SHP77 (cell line): ENCODE measurements at regions not wholly inside any gene's neighbourhood (a gene's known extent, or its start where the extent isn't known, plus 50 kb on each side); places are given as distances from the start of the nearest gene placed in this dataset.

ENCODE experiments used
- DNase-seq, 2 experiments: peaks; one replicate each; lab custom pipeline; 2025; lab: John Stamatoyannopoulos, UW

DNA sequence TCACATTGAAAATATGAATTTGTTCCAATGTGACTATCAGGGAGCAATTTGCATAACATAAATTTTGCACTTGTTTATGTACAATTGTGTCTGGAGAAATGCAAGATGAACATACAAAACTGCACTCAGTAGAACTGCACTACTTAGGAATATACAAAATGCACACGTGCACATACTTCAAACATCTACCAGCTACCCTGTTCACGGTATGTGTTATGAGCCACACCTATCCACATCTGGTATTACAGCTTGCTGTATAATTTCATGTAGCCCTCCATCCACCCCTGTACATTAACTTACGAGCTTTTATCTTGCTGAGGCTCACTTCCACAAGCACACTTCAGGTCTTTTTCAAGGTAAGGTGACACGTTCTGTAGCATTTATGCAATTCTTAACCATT, 373.5 kb upstream of the ZEB2 start:
- no peak for DNase-seq

- DNase-seq, result no peak
Observed at GRCh38 chr2:144890828-144891227, 370.9 kb upstream of the ZEB2 start.

GRCh38 chr2:144889348-144889747, 369.4 kb upstream of the ZEB2 start:
- DNase-seq, result no peak

GRCh38 chr2:144886862-144887261, 366.9 kb upstream of the ZEB2 start:
- no peak for DNase-seq

GRCh38 chr2:144877893-144878292, 358.0 kb upstream of the ZEB2 start:
- no peak for DNase-seq

- DNase-seq, result no peak
Observed at GRCh38 chr2:144876013-144876412, 356.1 kb upstream of the ZEB2 start.

GRCh38 chr2:144875290-144875969, 355.5 kb upstream of the ZEB2 start:
- no peak for DNase-seq

GRCh38 chr2:144865670-144866069, 345.8 kb upstream of the ZEB2 start:
- no peak for DNase-seq

DNA sequence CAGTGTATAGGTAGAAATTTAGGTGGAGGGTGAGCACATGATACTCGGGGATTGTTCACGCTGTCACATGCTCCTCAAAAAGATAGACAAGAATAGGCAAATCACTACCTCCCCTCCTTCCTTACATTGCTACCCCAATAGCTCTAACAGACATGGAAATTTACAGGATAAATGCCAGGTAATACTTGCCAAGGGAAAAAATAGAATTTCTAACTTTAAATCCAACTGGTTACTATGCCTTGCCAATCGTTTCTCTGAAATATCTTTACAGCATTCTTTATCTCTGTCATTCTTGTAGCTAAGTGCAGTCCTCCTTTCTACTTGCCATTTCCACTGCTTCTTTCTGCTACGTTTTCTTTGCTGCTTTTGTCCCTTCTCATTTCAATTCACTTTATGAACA, 339.8 kb upstream of the ZEB2 start:
- no peak for DNase-seq

GRCh38 chr2:144858211-144858610, 338.3 kb upstream of the ZEB2 start:
- no peak for DNase-seq

DNA sequence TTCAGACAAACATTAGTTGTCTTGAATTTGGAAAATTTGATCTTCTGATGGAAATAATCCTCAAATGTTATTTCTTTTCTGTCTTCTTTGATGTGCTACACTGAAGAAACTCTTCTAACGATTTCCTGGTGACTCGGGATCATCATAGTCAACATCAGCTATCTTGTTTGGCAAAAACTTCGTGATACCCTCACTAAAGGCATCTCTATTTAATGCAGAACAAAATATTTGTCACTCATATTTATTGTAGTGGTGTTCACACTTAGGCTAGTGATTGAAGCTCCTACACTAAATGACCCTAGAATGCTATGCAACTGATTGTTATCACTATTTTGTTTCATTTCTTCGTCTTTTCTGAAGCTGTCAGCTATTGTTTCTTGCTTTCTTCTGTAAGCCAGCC, 334.7 kb upstream of the ZEB2 start:
- no peak for DNase-seq

DNA sequence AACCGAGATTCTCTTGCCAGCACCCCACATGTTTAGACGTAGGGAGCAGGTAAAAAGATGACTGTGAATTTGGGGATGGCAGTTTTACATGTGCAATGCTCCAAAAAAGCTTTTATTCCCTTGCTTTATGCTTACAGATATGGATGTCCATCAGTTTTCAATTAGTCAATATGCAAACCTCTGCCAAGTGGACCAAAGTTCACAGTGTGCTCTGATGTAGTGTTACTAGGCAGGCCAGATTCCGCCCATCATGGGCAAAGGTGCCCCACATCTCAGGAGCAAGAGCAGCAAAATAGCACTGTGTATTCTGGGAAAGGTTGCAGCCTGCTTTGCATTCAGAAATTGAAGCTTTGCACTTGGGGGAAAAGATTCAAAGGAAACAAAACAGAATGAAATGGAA, 329.7 kb upstream of the ZEB2 start:
- DNase-seq, result no peak

GRCh38 chr2:144848423-144848822, 328.5 kb upstream of the ZEB2 start:
- no peak for DNase-seq

- no peak for DNase-seq
Observed at GRCh38 chr2:144847347-144848080, 327.6 kb upstream of the ZEB2 start.

DNA sequence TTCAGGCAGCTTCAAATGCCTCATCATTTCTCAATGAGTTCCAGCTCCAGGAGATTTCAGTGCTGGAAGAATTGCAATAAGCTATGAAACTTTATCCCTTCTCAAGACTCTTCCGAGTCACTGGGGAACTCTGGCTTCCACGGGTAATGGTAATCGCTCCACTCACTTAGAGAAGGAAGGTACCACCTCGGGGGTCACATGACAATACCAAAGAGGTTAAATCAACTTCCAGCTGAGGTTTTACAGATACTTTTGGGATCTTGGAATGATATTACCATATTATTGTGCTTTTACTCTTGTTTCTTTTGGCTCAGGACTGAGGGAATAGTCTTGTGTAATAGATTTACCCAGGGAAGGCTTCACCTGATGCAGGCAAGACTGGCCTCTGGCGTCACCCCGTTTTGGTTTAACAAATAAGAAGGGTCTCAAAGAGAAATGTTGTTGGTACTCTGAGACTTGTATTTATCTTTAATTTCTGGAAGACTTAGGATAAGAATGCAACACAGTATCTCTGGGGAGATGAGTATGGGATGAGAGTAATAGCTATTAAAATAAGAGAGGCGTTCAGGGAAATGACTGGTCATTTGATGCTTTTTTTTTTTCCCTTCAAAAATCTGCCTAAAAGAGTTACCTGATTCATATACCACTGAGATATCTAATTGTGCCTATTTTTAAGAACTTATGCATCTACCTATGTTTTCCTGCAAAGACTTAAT, 316.9 kb upstream of the ZEB2 start:
- DNase-seq, result no peak

GRCh38 chr2:144835634-144836350, 315.9 kb upstream of the ZEB2 start:
- no peak for DNase-seq

DNA sequence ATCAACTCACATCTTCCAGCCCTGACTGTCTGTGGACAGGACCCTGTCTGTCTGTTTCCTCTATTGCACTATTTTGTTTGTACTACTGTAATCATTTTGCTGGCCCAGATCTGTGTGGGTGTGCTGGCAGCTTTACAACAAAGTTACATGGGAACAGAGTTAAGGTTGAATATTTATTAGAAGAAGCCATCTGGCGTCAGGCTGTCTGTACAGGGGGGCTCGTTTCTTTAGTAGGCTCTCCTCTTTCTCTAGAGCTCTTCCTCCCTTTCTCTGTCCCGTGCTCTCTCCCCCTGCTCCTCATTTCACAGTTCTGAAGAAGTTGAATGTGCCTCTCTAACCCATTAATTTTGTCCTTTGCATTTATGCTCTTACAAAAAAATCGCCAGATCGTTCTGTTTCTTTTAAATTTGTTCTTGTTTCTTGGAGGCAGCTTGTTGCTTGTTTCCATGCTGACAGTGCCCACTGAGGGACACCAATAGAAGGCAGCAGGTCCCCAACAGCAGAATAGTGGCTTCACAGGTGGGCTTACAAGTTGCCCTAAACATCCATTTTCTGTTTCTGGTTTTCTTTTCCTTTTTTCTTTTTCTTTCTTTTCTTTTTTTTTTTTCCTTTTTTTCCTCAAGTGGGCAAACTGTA, 315.2 kb upstream of the ZEB2 start:
- DNase-seq, result no peak

DNA sequence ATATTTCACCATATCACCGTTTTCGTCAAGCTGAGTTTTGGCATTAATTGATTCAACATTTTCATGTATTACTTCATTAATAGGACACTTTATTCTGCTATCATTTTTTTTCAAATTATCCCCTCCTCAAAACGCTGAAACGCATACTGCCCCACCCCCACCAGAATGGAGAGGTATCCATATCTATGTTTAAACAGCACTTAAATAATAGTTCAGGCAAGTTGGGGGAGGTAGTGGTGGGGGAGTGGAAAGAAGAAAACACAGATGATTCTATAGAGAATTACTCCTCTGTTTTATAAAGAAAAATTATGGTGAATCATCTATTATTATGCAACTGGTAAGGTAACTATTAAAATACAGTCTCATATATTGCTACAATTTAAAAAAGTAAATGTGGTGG, 314.4 kb upstream of the ZEB2 start:
- no peak for DNase-seq

GRCh38 chr2:144833075-144833637, 313.2 kb upstream of the ZEB2 start:
- DNase-seq, result no peak

DNA sequence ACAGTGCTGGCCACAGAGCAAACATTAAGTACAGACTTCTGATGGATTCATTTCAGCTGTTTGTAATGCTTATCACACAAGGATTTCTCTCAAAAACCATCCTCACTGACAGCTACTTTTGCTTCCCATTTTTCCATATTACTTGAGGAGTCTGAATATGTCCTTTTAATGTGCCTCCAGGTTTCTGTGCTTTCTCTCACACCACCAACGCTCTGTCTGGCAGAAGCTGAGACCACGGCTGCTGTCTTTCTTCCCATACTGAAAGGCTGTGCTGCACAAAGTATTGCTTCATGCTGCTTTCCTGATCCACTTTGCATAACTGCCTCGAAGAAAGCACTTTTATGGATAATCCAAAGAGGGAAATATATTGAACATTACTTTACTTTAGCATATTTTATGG, 312.1 kb upstream of the ZEB2 start:
- no peak for DNase-seq

- DNase-seq, result no peak
Observed at GRCh38 chr2:144830543-144830942, 310.6 kb upstream of the ZEB2 start.

DNA sequence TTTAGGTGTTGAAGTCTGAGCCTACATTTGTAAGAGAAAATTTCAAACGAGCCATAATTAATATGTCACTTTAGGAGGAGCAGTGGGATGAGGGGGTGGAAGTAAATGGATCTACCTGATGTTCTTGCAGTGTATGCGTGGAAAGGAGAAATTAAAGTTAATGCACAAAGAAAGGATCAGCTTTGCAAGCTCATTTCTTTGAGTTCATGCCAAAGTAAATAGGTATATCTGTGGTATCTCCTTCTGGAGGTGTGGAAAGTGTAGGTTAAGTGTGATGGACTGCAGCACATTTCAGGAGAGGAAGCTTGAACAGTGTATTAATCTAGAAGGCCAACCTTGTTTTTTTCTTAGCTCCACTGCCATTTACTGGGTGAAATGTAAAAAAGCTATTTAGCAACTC, 307.5 kb upstream of the ZEB2 start:
- DNase-seq, result no peak
